ENCODE measurements at regions not wholly inside any gene's neighbourhood (a gene's known extent, or its start where the extent isn't known, plus 50 kb on each side); places are given as distances from the start of the nearest gene placed in this dataset.

GRCh38 chr11:33967451-33967850 is 75.6 kb upstream of the LMO2 start:
- TF ChIP-seq CTCF (IDR thresholded peaks at IDR 0.05) (no peak), POLR2AphosphoS5 (IDR thresholded peaks at IDR 0.05; ENCODE audit: insufficient read depth in 1 of 2, low read depth in 1 of 2) (no peak), POLR2A (IDR thresholded peaks at IDR 0.05) (no peak)

All from vagina (tissue), 2 donors.